HL-60 (cell line): ENCODE measurements at regions not wholly inside any gene's neighbourhood (a gene's known extent, or its start where the extent isn't known, plus 50 kb on each side); places are given as distances from the start of the nearest gene placed in this dataset.

Source experiments
- POLR2AphosphoS5 ChIP-seq: IDR thresholded peaks from 2 replicates; pipeline ENCODE4 v1.6.1; 2012; ENCODE audit warnings: low read depth
- SPI1 ChIP-seq: IDR thresholded peaks from 2 replicates; pipeline ENCODE4 v1.6.1; 2012; ENCODE audit warnings: low read depth, mild to moderate bottlenecking, borderline replicate concordance
- TF ChIP-seq, protein P1 (sequence below): IDR thresholded peaks from one replicate; pipeline ENCODE4 v1.5.1; 2011; ENCODE audit warnings: low read length, control low read depth, inconsistent platforms; ENCODE audit not compliant: insufficient read depth

- TF ChIP-seq, protein P1, sequence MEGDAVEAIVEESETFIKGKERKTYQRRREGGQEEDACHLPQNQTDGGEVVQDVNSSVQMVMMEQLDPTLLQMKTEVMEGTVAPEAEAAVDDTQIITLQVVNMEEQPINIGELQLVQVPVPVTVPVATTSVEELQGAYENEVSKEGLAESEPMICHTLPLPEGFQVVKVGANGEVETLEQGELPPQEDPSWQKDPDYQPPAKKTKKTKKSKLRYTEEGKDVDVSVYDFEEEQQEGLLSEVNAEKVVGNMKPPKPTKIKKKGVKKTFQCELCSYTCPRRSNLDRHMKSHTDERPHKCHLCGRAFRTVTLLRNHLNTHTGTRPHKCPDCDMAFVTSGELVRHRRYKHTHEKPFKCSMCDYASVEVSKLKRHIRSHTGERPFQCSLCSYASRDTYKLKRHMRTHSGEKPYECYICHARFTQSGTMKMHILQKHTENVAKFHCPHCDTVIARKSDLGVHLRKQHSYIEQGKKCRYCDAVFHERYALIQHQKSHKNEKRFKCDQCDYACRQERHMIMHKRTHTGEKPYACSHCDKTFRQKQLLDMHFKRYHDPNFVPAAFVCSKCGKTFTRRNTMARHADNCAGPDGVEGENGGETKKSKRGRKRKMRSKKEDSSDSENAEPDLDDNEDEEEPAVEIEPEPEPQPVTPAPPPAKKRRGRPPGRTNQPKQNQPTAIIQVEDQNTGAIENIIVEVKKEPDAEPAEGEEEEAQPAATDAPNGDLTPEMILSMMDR, result no peak
- no peak for TF ChIP-seq POLR2AphosphoS5
- no peak for TF ChIP-seq SPI1
Measured at GRCh38 chr4:4687100-4687499, 145.3 kb upstream of the STX18 start.
